SK-N-SH (cell line): ENCODE measurements at regions not wholly inside any gene's neighbourhood (a gene's known extent, or its start where the extent isn't known, plus 50 kb on each side); places are given as distances from the start of the nearest gene placed in this dataset.
"Not testable (repeated sequence)": the region's sequence is repeated elsewhere in the genome, so short reads cannot be mapped to it uniquely, and the experiment has no call there.

Experiments used
- CTCF ChIA-PET: fragments of 300-600, 350-600 bp; formaldehyde crosslinking; extraction: SDS; loops from one replicate; lab custom pipeline; 2021; lab: Yijun Ruan, JAX
- POLR2A ChIA-PET: fragments of 350-600 bp; sonication (Branson Sonifier 250); formaldehyde crosslinking; extraction: SDS; loops from one replicate; lab custom pipeline; 2020; ENCODE audit warnings: antibody characterized with exemption, inconsistent platforms; lab: Yijun Ruan, JAX
- DNase-seq: peaks from one replicate; pipeline ENCODE4 v3.0.0; 2012
- H2AFZ ChIP-seq: fragments of 200-600 bp; sonication (generic); 2 replicates; pipeline ENCODE4 v1.8.1; 2016; ENCODE audit warnings: antibody characterized with exemption, mild to moderate bottlenecking, low read depth
- H3F3A ChIP-seq: fragments of 200-600 bp; sonication (generic); replicated peaks from 2 replicates; pipeline ENCODE3; 2016; ENCODE audit warnings: antibody characterized with exemption, mild to moderate bottlenecking; ENCODE audit not compliant: insufficient read depth
- H3K27ac ChIP-seq, 2 experiments: fragments of 200-500 bp in 1 of 2; fragments of 200-600 bp in 1 of 2; sonication (Bioruptor generic) in 1 of 2; sonication (generic), shearing (Covaris generic) in 1 of 2; 2 replicates each; pipeline versions ENCODE4 v1.5.1 to v1.6.1; 2014 to 2016; ENCODE audit warnings: low read depth in 2 of 2, inconsistent platforms in 1 of 2, low read length in 1 of 2, mild to moderate bottlenecking in 1 of 2, mixed read lengths in 1 of 2
- H3K27me3 ChIP-seq: fragments of 200-600 bp; sonication (generic), shearing (Covaris generic); 2 replicates; pipeline ENCODE4 v1.6.1; 2016; ENCODE audit warnings: mixed run types; ENCODE audit not compliant: insufficient read depth
- H3K36me3 ChIP-seq, 2 experiments: fragments of 200-500 bp in 1 of 2; fragments of 200-600 bp in 1 of 2; sonication (Bioruptor generic) in 1 of 2; sonication (generic) in 1 of 2; replicated peaks in 1 of 2; 2 replicates each; pipeline versions ENCODE3 to v1.5.1; 2014 to 2016; ENCODE audit warnings: low read length in 1 of 2, mild to moderate bottlenecking in 1 of 2; ENCODE audit not compliant: insufficient read depth in 2 of 2, control insufficient read depth in 1 of 2
- H3K4me1 ChIP-seq, 2 experiments: fragments of 200-500 bp in 1 of 2; fragments of 200-600 bp in 1 of 2; sonication (Bioruptor generic) in 1 of 2; sonication (generic), shearing (Covaris generic) in 1 of 2; 2 replicates each; pipeline versions ENCODE4 v1.5.1 to v1.6.1; 2014 to 2016; ENCODE audit warnings: low read depth in 1 of 2, low read length in 1 of 2, mixed run types in 1 of 2; ENCODE audit not compliant: insufficient read depth in 2 of 2, control insufficient read depth in 1 of 2
- H3K4me2 ChIP-seq: fragments of 200-600 bp; sonication (generic), shearing (Covaris generic); 2 replicates; pipeline ENCODE4 v1.6.1; 2017; ENCODE audit warnings: mixed run types
- H3K4me3 ChIP-seq, 2 experiments: fragments of 200-500 bp in 1 of 2; fragments of 200-600 bp in 1 of 2; sonication (Bioruptor generic) in 1 of 2; sonication (generic), shearing (Covaris generic) in 1 of 2; 2 replicates each; pipeline versions ENCODE4 v1.5.1 to v1.8.1; 2014 to 2016; ENCODE audit warnings: low read depth in 2 of 2, inconsistent platforms in 1 of 2, low read length in 1 of 2, mild to moderate bottlenecking in 1 of 2, mixed read lengths in 1 of 2, moderate library complexity in 1 of 2
- H3K79me2 ChIP-seq: fragments of 200-600 bp; sonication (generic); 2 replicates; pipeline ENCODE4 v1.8.1; 2017; ENCODE audit warnings: mild to moderate bottlenecking; ENCODE audit not compliant: insufficient read depth
- H3K9ac ChIP-seq: fragments of 200-600 bp; sonication (generic); 2 replicates; pipeline ENCODE4 v1.6.1; 2017; ENCODE audit warnings: mixed run types
- H3K9me2 ChIP-seq: fragments of 200-600 bp; sonication (generic); 2 replicates; pipeline ENCODE4 v1.6.1; 2017; ENCODE audit warnings: mixed run types
- H3K9me3 ChIP-seq: fragments of 200-600 bp; sonication (generic); 2 replicates; pipeline ENCODE4 v1.6.1; 2017; ENCODE audit warnings: mixed run types, mild to moderate bottlenecking, moderate library complexity
- H4K20me1 ChIP-seq: fragments of 200-600 bp; sonication (generic); 2 replicates; pipeline ENCODE4 v1.6.1; 2017; ENCODE audit warnings: mild to moderate bottlenecking, mixed run types; ENCODE audit not compliant: insufficient read depth
- EZH2phosphoT487 ChIP-seq: fragments of 200-600 bp; sonication (generic); IDR thresholded peaks from 2 replicates; pipeline ENCODE4 v1.6.1; 2017; ENCODE audit warnings: low read depth, mixed run types, mild to moderate bottlenecking, antibody characterized with exemption, moderate library complexity, borderline replicate concordance
- FOXM1 ChIP-seq: IDR thresholded peaks from 2 replicates; pipeline ENCODE4 v1.4.0; 2012; ENCODE audit warnings: low read depth, mild to moderate bottlenecking
- GABPA ChIP-seq: IDR thresholded peaks from 2 replicates; pipeline ENCODE4 v1.4.0; 2012; ENCODE audit warnings: low read depth, mild to moderate bottlenecking
- IRF3 ChIP-seq: fragments of 150-350 bp; IDR thresholded peaks from 2 replicates; pipeline ENCODE4 v1.6.1; 2016; ENCODE audit warnings: mild to moderate bottlenecking, low read depth, low read length
- NFIC ChIP-seq: IDR thresholded peaks from 2 replicates; pipeline ENCODE4 v1.4.0; 2012; ENCODE audit warnings: borderline replicate concordance
- NRF1 ChIP-seq: IDR thresholded peaks from 2 replicates; pipeline ENCODE4 v1.6.1; 2012; ENCODE audit warnings: low read depth, mild to moderate bottlenecking, low read length
- PBX3 ChIP-seq: IDR thresholded peaks from 2 replicates; pipeline ENCODE4; 2012
- RCOR1 ChIP-seq: fragments of 150-350 bp; IDR thresholded peaks from 2 replicates; pipeline ENCODE4 v1.6.1; 2017; ENCODE audit warnings: antibody characterized with exemption, low read length
- REST ChIP-seq: IDR thresholded peaks from 2 replicates; pipeline ENCODE4 v1.6.1; 2012; ENCODE audit warnings: mild to moderate bottlenecking, low read depth, low read length, moderate library complexity
- TAF1 ChIP-seq: IDR thresholded peaks from 2 replicates; pipeline ENCODE4 v1.6.1; 2012; ENCODE audit warnings: low read depth, mild to moderate bottlenecking, low read length, moderate library complexity, borderline replicate concordance
- TCF12 ChIP-seq: IDR thresholded peaks from 2 replicates; pipeline ENCODE4 v1.4.0; 2012
- YY1 ChIP-seq: IDR thresholded peaks from 2 replicates; pipeline ENCODE4 v1.4.0; 2012; ENCODE audit warnings: low read depth, mild to moderate bottlenecking
- ZBTB33 ChIP-seq: IDR thresholded peaks from 2 replicates; pipeline ENCODE4 v1.4.0; 2012; ENCODE audit warnings: low read depth, borderline replicate concordance
- WGBS: methylation state at CpG from one replicate; pipeline ENCODE4 v1.1.6; 2017; ENCODE audit warnings: low lambda C conversion rate; 5-methylcytosine and 5-hydroxymethylcytosine counted together
- TF ChIP-seq, protein P1 (sequence below): fragments of 150-350 bp; IDR thresholded peaks from 2 replicates; pipeline ENCODE4 v1.6.1; 2017; ENCODE audit warnings: antibody characterized with exemption, low read length, low read depth, borderline replicate concordance

- Histone ChIP-seq H3K36me3 (no peaks in the 10 kb centered on the region), H3K9ac (no peak overlapping the region), H3K4me3 (no peak overlapping the region), H3K4me1 (no peaks in the 10 kb centered on the region), H3K9me3 (no peaks in the 10 kb centered on the region), H4K20me1 (no peaks in the 10 kb centered on the region), H3K27me3 (no peaks in the 10 kb centered on the region), H2AFZ (no peak overlapping the region), H3K79me2 (no peaks in the 10 kb centered on the region), H3K9me2 (no peaks in the 10 kb centered on the region), H3F3A (no peaks in the 10 kb centered on the region), H3K4me2 (no peak overlapping the region), H3K27ac (no peak overlapping the region)
- TF ChIP-seq ZBTB33 (no peak), REST (no peak), TCF12 (no peak), PBX3 (no peak), IRF3 (no peak), GABPA (no peak), EZH2phosphoT487 (no peak), NRF1 (no peak), RCOR1 (no peak), FOXM1 (no peak), TAF1 (no peak), YY1 (no peak), NFIC (no peak)
- TF ChIP-seq, protein P1, sequence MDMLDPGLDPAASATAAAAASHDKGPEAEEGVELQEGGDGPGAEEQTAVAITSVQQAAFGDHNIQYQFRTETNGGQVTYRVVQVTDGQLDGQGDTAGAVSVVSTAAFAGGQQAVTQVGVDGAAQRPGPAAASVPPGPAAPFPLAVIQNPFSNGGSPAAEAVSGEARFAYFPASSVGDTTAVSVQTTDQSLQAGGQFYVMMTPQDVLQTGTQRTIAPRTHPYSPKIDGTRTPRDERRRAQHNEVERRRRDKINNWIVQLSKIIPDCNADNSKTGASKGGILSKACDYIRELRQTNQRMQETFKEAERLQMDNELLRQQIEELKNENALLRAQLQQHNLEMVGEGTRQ = no peak
- POLR2A ChIA-PET = no interaction called here
- CTCF ChIA-PET = interaction anchor here (1.1 kb wide), 1 partner anchor 22 kb away, joined by 3 read pairs; no protein-coding TSS in a partner anchor
- WGBS = 58% methylated on average over 6 of the region's 6 CpGs
- DNase-seq = no peak
These were observed 67.6 kb upstream of the ADAMTS18 start for GRCh38 chr16:77502448-77502847.

GRCh38 chr16:77506492-77506891, 71.7 kb upstream of the ADAMTS18 start:
- H3K4me1 ChIP-seq, H3K27ac ChIP-seq, CTCF ChIA-PET, H3K9ac ChIP-seq, H3F3A ChIP-seq, H3K27me3 ChIP-seq, H3K4me2 ChIP-seq, H2AFZ ChIP-seq, POLR2A ChIA-PET, H4K20me1 ChIP-seq, H3K36me3 ChIP-seq, H3K79me2 ChIP-seq, H3K9me2 ChIP-seq, H3K9me3 ChIP-seq, DNase-seq, H3K4me3 ChIP-seq: not testable (repeated sequence)
- 36% methylated on average over 2 of the region's 2 CpGs for WGBS
